ENCODE measurements at regions not wholly inside any gene's neighbourhood (a gene's known extent, or its start where the extent isn't known, plus 50 kb on each side); places are given as distances from the start of the nearest gene placed in this dataset.
A peak's percentile ranks its signal among the peaks of the same experiment; 100 is the strongest.

- H3K4me1 ChIP-seq, result no peaks in the 10 kb centered on the region
- no peak for DNase-seq
Measured at GRCh38 chr5:78706381-78706780, 57.8 kb upstream of the LHFPL2 start.

GRCh38 chr5:78705826-78706225 is 57.3 kb upstream of the LHFPL2 start:
- no peaks in the 10 kb centered on the region for H3K36me3 ChIP-seq
- H3K4me3 ChIP-seq (ENCODE audit: low read depth, low read length), result no peak overlapping the region
- H3K9me3 ChIP-seq, result no peaks in the 10 kb centered on the region
- no peaks in the 10 kb centered on the region for H3K4me1 ChIP-seq
- no peak for DNase-seq
- H3K27me3 ChIP-seq, result no peaks in the 10 kb centered on the region
- no peak for TF ChIP-seq CTCF (IDR thresholded peaks at IDR 0.05; ENCODE audit: low read depth, low read length)

More at GRCh38 chr5:78706381-78706780, 57.8 kb upstream of the LHFPL2 start:
- Histone ChIP-seq H3K4me3 (ENCODE audit: low read depth, low read length) (no peak overlapping the region), H3K36me3 (no peaks in the 10 kb centered on the region), H3K9me3 (no peaks in the 10 kb centered on the region), H3K27me3 (no peaks in the 10 kb centered on the region)
- TF ChIP-seq CTCF (IDR thresholded peaks at IDR 0.05; ENCODE audit: low read depth, low read length), result no peak

DNA sequence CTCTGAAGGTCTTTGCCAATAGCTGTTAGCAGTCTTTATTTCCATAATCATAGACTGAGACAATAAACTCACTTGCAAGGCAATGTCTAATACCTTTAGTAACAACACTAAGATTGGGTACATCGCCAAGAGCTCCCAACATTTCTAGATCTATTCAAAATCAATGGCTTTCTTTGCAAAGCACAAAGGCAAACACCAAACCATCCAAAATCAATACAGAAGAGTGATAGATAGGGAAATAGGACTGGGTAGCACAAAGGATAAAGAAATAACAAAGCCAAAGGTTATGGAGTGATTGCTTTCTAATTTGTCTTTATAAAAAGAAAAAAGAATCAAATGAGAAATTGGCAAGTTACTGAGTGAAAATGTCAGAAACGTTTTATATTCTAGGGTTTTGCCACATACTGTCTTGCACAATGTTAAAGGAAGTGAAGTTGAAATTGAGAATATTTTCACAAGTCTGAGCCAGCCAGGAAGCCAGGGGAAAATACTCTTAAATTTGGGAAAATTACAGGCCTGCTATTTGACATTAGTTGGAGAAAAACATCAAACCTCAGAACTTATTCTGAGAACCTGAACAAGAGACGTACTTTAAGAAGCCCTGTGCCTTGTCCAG is 53.3 kb upstream of the LHFPL2 start:
- no peak for DNase-seq
- Histone ChIP-seq H3K9me3 (no peaks in the 10 kb centered on the region), H3K36me3 (no peaks in the 10 kb centered on the region)

DNA sequence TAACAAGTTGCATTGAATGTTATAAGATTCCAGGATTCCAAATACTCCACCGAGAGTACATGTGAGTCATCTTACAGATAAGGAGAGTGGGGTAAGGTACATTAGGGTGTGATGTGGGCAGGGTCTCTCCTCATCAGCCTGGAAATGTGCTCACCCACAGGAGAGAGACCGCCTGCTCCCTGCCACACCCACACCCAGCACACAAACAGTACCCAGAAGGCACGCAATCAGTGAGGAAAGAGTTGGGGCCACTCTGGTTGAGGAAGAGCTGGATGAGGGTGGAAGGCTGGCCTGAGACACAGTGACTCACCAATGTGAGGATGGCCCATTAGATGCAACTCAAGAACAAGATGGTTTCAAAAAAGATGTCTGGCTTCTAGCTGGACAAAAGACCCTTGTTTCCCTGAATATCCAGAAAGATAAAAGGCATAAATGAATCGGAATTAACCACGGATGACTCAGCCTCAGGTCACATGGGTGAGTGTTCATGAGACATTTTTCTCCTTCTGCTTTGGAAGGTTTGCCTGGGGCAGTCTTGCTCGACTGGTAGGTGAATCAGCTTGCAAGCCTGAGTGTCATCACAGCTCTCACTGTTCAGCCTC is 51.1 kb upstream of the LHFPL2 start:
- peak; percentile 75 for DNase-seq
- H3K4me1 ChIP-seq, result peaks cover 15% of the 10 kb centered on the region; the same call in 1 of the 2 replicates
- H3K36me3 ChIP-seq, result no peaks in the 10 kb centered on the region
- no peaks in the 10 kb centered on the region for H3K9me3 ChIP-seq
- H3K27me3 ChIP-seq, result no peaks in the 10 kb centered on the region
- H3K4me3 ChIP-seq (ENCODE audit: low read depth, low read length), result no peak overlapping the region
- TF ChIP-seq CTCF (IDR thresholded peaks at IDR 0.05; ENCODE audit: low read depth, low read length), result no peak

More for the DNA sequence above, 53.3 kb upstream of the LHFPL2 start:
- Histone ChIP-seq H3K4me3 (ENCODE audit: low read depth, low read length) (no peak overlapping the region), H3K27me3 (no peaks in the 10 kb centered on the region), H3K4me1 (peaks cover 10% of the 10 kb centered on the region; the same call in 1 of the 2 replicates)
- TF ChIP-seq CTCF (IDR thresholded peaks at IDR 0.05; ENCODE audit: low read depth, low read length), result no peak

- TF ChIP-seq CTCF (IDR thresholded peaks at IDR 0.05; ENCODE audit: low read depth, low read length), result no peak
- no peaks in the 10 kb centered on the region for H3K36me3 ChIP-seq
- H3K27me3 ChIP-seq, result no peaks in the 10 kb centered on the region
- H3K4me3 ChIP-seq (ENCODE audit: low read depth, low read length), result no peak overlapping the region
- no peaks in the 10 kb centered on the region for H3K9me3 ChIP-seq
- DNase-seq, result no peak
- H3K4me1 ChIP-seq, result peaks cover 15% of the 10 kb centered on the region; the same call in 1 of the 2 replicates
Measured at GRCh38 chr5:78698191-78698791, 49.7 kb upstream of the LHFPL2 start.
